Epithelial cell of esophagus (primary cell): ENCODE measurements at regions not wholly inside any gene's neighbourhood (a gene's known extent, or its start where the extent isn't known, plus 50 kb on each side); places are given as distances from the start of the nearest gene placed in this dataset.

Experiments used
- DNase-seq: peaks from one replicate; pipeline ENCODE4 v3.0.0; 2010; ENCODE audit warnings: low read depth
- H3K4me3 ChIP-seq: 2 replicates; pipeline ENCODE4 v1.5.1; 2011; ENCODE audit warnings: mild to moderate bottlenecking, low read length, control low read depth
- TF ChIP-seq, protein P1 (sequence below): IDR thresholded peaks from 2 replicates; pipeline ENCODE4 v1.5.1; 2011; ENCODE audit warnings: low read depth, mild to moderate bottlenecking, low read length, control low read depth, inconsistent platforms; ENCODE audit not compliant: insufficient read depth; ENCODE audit errors: missing control alignments

DNA sequence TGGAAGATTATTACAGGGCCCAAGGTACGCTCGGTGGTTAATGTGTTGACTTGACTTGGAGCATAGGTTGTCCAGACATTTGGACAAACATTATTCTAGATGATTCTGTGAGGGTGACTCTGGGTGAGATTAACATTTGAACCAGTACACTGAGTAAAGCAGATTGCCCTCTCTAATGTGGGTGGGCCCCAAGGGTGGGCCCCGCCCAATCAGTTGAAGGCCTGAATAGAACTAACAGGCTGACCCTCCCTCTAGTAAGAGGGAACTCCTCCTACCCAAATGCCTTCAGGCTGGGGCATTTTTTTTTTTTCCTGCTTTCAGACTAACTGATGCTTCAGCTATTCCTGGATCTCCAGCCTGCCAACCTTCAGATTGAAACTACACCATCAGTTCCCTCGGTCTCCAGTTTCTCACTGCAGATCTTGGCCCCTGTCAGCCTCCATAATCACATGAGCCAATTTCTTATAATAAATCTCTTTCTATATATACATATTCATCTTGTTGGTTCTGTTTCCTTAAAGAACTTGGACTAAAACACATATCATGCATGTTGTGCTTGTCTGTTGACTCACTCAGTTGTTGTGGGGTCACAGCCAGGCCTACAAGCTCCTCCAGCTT lies 338.1 kb upstream of the BRINP1 start:
- no peak overlapping the region for H3K4me3 ChIP-seq
- no peak for DNase-seq
- TF ChIP-seq, protein P1, sequence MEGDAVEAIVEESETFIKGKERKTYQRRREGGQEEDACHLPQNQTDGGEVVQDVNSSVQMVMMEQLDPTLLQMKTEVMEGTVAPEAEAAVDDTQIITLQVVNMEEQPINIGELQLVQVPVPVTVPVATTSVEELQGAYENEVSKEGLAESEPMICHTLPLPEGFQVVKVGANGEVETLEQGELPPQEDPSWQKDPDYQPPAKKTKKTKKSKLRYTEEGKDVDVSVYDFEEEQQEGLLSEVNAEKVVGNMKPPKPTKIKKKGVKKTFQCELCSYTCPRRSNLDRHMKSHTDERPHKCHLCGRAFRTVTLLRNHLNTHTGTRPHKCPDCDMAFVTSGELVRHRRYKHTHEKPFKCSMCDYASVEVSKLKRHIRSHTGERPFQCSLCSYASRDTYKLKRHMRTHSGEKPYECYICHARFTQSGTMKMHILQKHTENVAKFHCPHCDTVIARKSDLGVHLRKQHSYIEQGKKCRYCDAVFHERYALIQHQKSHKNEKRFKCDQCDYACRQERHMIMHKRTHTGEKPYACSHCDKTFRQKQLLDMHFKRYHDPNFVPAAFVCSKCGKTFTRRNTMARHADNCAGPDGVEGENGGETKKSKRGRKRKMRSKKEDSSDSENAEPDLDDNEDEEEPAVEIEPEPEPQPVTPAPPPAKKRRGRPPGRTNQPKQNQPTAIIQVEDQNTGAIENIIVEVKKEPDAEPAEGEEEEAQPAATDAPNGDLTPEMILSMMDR, result no peak

DNA sequence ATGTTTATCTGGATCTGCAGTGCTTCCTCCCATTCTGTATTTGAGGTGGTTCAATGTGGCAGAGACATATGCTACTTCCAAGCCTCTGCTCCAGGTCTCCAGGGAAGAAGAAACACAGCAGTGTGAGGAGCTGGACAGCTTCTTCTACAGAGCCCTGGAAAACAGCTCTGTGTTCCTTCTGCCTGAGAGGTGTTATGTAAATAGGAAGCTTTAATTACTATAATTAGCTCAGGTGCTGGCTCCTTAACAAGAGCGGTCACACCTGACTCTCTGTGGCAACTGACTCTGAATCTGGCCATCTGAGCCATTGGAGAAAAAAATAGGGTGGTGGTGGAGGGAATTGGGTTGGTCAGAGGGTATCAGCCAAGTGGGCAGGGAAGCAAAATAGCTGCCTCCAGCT lies 332.4 kb upstream of the BRINP1 start:
- TF ChIP-seq, protein P1, result no peak
- DNase-seq, result no peak

DNA sequence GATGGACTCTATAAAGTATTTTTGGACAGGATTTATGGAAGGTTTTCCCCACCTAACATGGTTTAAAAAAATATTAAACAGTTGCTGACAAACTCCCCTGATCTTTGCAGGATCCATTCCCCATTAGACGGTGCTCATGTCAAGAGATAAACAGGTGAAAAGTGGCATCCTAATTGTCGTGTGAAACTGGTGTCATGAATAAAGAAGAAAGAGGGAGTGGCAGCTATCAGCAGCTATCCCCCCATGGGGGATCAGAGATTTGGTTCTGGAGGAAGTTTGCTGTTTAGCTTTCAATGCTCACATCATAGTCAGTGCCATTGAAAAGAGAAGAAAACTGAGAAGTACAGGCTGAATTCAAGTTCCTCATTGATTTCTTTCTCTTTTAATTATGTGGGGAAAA lies 329.3 kb upstream of the BRINP1 start:
- TF ChIP-seq, protein P1, result no peak
- DNase-seq, result no peak
- no peak overlapping the region for H3K4me3 ChIP-seq

More for the DNA sequence above, 332.4 kb upstream of the BRINP1 start:
- H3K4me3 ChIP-seq, result no peak overlapping the region

DNA sequence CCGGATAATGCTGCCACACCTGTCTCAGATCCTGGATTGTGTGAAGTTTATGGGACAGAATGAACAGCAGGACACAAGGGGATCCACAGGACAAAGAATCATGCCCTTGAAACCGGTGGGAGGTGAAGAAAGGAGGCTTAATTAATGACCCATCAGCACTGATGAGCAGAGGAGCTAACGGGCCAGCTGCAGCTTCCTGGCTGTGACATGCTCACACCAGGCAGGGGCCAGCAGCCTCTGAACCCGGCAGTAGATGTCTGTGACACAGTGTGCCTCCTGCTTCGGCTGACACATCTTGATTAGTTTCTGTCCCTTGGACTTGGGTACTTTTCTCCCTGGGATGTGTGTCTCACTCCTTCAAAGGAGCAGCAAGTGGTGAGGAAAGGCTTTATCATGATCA lies 328.8 kb upstream of the BRINP1 start:
- H3K4me3 ChIP-seq, result no peak overlapping the region
- DNase-seq, result no peak
- TF ChIP-seq, protein P1, result no peak

DNA sequence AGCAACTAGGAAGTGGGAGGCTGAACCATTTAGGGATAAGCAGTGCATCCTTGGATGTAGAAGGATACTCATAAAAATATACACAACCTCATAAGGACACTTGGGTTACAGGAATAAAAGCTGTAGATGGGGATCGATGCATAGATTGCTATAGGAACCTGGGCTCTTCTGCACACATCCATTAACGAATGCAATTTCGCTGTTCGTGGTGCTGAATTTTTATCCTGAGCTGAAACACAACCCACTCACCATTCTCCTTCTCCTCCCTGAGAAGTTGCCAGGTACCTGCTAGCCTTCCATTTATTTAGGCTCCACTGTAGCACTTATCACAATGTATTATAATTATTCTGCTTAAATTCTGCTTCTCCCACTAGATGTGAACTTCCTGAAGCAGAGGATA lies 320.6 kb upstream of the BRINP1 start:
- DNase-seq, result peak; percentile 4
- no peak overlapping the region for H3K4me3 ChIP-seq
- TF ChIP-seq, protein P1, result no peak

DNA sequence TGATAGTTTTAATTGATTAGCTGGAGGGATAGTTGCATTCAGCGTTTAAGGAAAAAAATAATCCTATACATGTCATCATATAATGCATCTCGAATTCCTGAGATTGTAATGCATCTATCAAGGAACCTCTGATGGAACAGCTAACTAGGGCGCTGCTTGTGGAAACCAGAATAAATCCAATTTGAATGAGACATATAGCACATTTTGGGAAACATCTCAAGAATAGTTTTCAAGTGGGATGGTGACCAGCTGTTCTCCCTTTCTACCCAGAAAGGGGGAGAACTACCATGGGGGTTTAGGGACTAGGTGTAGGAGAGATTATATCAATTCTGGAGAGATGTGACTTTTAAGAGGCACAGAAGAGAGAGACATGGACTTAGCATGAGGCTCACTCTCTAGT lies 319.3 kb upstream of the BRINP1 start:
- H3K4me3 ChIP-seq, result no peak overlapping the region
- DNase-seq, result no peak
- TF ChIP-seq, protein P1, result no peak

DNA sequence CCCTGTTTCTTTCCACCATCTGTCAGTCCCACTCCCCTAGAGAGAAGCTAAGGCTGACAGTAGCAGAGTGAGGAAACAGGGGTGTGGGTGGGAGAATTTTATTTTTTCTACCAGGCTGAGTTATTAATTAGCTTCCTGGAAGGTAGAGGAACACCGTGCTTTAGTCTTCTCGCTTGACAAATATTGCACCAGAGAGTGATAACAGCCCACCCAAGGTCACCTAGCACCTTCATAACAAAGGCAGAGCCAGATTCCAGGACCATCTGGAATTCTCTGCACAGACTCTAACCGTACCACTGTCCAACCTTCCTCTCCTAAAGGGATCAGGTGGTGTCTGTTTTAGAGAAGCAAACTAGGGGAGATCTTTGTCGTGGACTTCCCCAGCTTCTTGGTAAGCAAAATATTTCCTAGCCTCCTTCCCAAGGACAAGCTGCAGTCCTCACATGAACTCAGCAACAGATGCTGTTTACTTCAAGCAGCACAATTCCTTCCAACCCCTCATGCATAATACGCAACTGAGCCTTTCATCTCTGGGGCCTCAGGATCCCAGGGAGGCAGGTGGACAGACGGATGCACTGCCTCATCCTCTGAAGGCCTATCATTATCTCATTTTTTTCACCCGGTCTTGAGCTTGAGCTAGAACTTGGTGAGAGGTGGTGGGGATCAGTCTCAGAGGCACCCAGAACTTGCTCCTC lies 308.7 kb upstream of the BRINP1 start:
- H3K4me3 ChIP-seq, result no peak overlapping the region
- DNase-seq, result no peak
- TF ChIP-seq, protein P1, result no peak
